ENCODE measurements at regions not wholly inside any gene's neighbourhood (a gene's known extent, or its start where the extent isn't known, plus 50 kb on each side); places are given as distances from the start of the nearest gene placed in this dataset.
A peak's percentile ranks its signal among the peaks of the same experiment; 100 is the strongest.

DNA sequence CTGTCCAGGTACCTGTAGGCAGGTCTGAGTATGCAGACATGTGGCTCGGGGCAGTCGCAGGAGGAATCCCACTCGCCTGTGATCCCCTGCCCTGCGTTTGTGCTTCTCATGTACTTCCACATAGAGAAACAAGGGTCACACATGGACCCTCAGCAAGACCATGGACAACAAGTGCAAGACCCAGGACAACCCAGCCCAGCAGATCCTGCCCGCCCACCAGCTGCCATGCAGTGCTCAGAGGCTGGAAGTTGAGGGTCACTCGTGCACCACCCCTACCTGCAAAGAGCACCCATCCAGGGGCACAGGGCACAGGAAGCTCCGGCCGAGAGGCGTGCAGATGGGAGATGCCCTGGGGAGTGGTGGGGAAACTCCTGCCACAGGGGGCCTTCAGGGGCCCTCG, 67.5 kb upstream of the C14orf180 start:
- CTCF ChIA-PET: interaction anchor here in 1 of 2 donors (0.6 kb wide), 1 partner anchor 253 kb away, joined by 3 read pairs; no protein-coding TSS in a partner anchor
- WGBS (ENCODE audit: insufficient coverage): 75% methylated on average over 9 of the region's 10 CpGs
- POLR2A ChIA-PET: no interaction called here
- Histone ChIP-seq H3K27ac (ENCODE audit: low read length) (no peak overlapping the region), H3K36me3 (ENCODE audit: control insufficient read depth in 2 of 2, extremely low read depth in 1 of 2, insufficient read depth in 1 of 2, low read length in 1 of 2) (no peaks in the 10 kb centered on the region), H3K9me3 (no peaks in the 10 kb centered on the region), H3K27me3 (replicated peaks in 1 of 2; ENCODE audit: control insufficient read depth in 2 of 2, extremely low read depth in 1 of 2, insufficient read depth in 2 of 2, low read length in 1 of 2) (peaks cover 0 to 48% of the 10 kb centered on the region in 2 experiments), H3K4me3 (ENCODE audit: control insufficient read depth in 1 of 2, extremely low read depth in 1 of 2, low read length in 1 of 2) (no peak overlapping the region), H3K4me1 (ENCODE audit: control insufficient read depth in 1 of 2, extremely low read depth in 1 of 2, insufficient read depth in 2 of 2, low read length in 2 of 2) (no peaks in the 10 kb centered on the region)
- Mint-ChIP-seq H3K4me1 (no peaks in the 10 kb centered on the region), H3K9me3 (peaks cover 0 to 5% (median 0%) of the 10 kb centered on the region in 3 donors), H3K27ac (no peak overlapping the region), H3K4me3 (no peak overlapping the region), H3K27me3 (peaks cover 14 to 24% of the 10 kb centered on the region in 2 donors), H3K36me3 (no peaks in the 10 kb centered on the region)
- no peak for DNase-seq
- no peak for ATAC-seq (replicated peaks in 1 of 4)

DNA sequence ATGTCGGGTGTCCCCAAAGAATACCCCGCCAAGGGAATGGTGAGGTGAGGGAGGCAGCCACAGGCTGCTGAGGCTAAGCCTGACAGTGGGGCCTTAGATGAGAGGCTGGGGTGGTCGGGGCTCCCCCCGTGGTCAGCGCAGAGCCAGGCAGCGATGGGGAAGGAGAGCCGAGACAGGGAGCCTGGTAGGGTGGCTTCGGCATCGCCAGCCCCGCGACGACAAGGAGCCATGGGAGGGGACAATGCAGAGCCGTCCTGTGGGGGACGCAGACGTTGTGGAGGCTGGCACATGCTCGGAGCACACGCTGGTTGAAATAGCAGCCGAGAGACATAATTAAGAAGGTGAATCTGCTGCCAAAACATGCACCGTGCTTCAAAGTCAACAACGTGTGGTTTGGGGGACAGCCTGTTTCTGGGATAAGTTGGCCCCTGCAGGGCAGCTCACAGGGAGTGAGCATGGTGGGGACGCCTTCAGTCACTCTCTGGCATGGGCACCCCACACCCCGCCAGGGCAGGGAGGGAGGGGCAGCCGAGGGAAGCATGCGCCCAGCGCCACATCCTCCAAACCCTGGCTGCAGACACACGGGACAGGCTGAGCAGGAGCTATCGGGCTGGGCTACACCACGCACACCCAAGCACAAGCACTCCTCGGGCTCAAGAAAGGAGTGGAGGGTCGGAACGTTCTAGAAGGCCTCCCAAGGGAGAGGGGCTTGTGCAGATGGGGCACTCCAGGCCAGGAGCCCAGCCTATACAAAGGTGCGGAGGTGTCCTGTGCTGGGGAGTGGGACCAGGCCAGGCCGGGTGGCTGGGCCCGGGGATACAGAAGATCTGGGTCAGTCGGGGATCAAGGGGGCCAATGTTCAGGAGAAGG, 66.6 kb upstream of the C14orf180 start:
- ATAC-seq (replicated peaks in 1 of 4) (peak in 1 of 4 experiments; percentile 20), DNase-seq (no peak)
- H3K4me1 ChIP-seq (ENCODE audit: control insufficient read depth in 1 of 2, extremely low read depth in 1 of 2, insufficient read depth in 2 of 2, low read length in 2 of 2): no peaks in the 10 kb centered on the region
- H3K36me3 Mint-ChIP-seq: no peaks in the 10 kb centered on the region
- no peaks in the 10 kb centered on the region for H3K36me3 ChIP-seq (ENCODE audit: control insufficient read depth in 2 of 2, extremely low read depth in 1 of 2, insufficient read depth in 1 of 2, low read length in 1 of 2)
- no peak overlapping the region for H3K27ac ChIP-seq (ENCODE audit: low read length)
- H3K27me3 ChIP-seq (replicated peaks in 1 of 2; ENCODE audit: control insufficient read depth in 2 of 2, extremely low read depth in 1 of 2, insufficient read depth in 2 of 2, low read length in 1 of 2): peaks cover 0 to 39% of the 10 kb centered on the region in 2 experiments
- CTCF ChIA-PET: interaction anchor here in 1 of 2 donors (0.6 kb wide), 1 partner anchor 50 kb away, joined by 3 read pairs; no protein-coding TSS in a partner anchor
- peaks cover 0 to 5% (median 0%) of the 10 kb centered on the region in 3 donors for H3K9me3 Mint-ChIP-seq
- POLR2A ChIA-PET: no interaction called here
- H3K4me3 Mint-ChIP-seq: no peak overlapping the region
- no peak overlapping the region for H3K27ac Mint-ChIP-seq
- H3K4me3 ChIP-seq (ENCODE audit: control insufficient read depth in 1 of 2, extremely low read depth in 1 of 2, low read length in 1 of 2): no peak overlapping the region
- WGBS (ENCODE audit: insufficient coverage): 71% methylated on average over 29 of the region's 35 CpGs
- peaks cover 7 to 16% of the 10 kb centered on the region in 2 donors for H3K27me3 Mint-ChIP-seq
- H3K4me1 Mint-ChIP-seq: no peaks in the 10 kb centered on the region
- H3K9me3 ChIP-seq: no peaks in the 10 kb centered on the region

DNA sequence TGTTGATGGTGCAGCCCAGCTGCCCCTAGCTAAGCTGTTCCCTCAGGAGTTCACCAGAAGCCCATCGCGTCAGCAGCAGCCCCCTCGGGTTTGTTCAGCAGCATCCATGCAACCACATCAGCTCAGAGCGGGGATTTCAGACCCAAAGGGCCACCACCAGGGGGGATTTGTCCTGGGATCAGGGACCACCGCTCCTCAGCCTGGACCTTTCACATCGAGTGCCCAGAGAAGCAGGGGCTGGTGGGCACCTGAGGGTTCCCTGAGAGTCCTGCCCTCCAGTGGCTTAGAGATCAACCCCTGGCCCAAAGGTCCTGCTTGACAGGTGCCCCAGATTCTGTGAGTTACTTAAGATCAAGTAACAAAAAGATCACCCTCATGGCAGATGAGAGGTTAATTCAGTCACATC, 65.9 kb upstream of the C14orf180 start:
- H3K9me3 Mint-ChIP-seq: peaks cover 0 to 5% (median 0%) of the 10 kb centered on the region in 3 donors
- ATAC-seq (replicated peaks in 1 of 4) (no peak), DNase-seq (no peak)
- H3K27me3 Mint-ChIP-seq: peaks cover 5 to 14% of the 10 kb centered on the region in 2 donors
- no peaks in the 10 kb centered on the region for H3K9me3 ChIP-seq
- no peaks in the 10 kb centered on the region for H3K36me3 Mint-ChIP-seq
- H3K27ac Mint-ChIP-seq: no peak overlapping the region
- ChIA-PET CTCF (no interaction called here), POLR2A (no interaction called here)
- H3K4me3 ChIP-seq (ENCODE audit: control insufficient read depth in 1 of 2, extremely low read depth in 1 of 2, low read length in 1 of 2): no peak overlapping the region
- H3K36me3 ChIP-seq (ENCODE audit: control insufficient read depth in 2 of 2, extremely low read depth in 1 of 2, insufficient read depth in 1 of 2, low read length in 1 of 2): no peaks in the 10 kb centered on the region
- 84% methylated on average over 6 of the region's 6 CpGs for whole genome bisulfite sequencing (ENCODE audit: insufficient coverage)
- H3K27ac ChIP-seq (ENCODE audit: low read length): no peak overlapping the region
- no peaks in the 10 kb centered on the region for H3K4me1 Mint-ChIP-seq
- no peak overlapping the region for H3K4me3 Mint-ChIP-seq
- H3K4me1 ChIP-seq (ENCODE audit: control insufficient read depth in 1 of 2, extremely low read depth in 1 of 2, insufficient read depth in 2 of 2, low read length in 2 of 2): no peaks in the 10 kb centered on the region
- H3K27me3 ChIP-seq (replicated peaks in 1 of 2; ENCODE audit: control insufficient read depth in 2 of 2, extremely low read depth in 1 of 2, insufficient read depth in 2 of 2, low read length in 1 of 2): peaks cover 0 to 39% of the 10 kb centered on the region in 2 experiments

GRCh38 chr14:104514156-104514848, 65.3 kb upstream of the C14orf180 start:
- ATAC-seq (replicated peaks in 1 of 4): no peak
- Mint-ChIP-seq H3K9me3 (peaks cover 0 to 5% (median 0%) of the 10 kb centered on the region in 3 donors), H3K4me3 (no peak overlapping the region), H3K27me3 (peaks cover 5 to 14% of the 10 kb centered on the region in 2 donors), H3K4me1 (no peaks in the 10 kb centered on the region), H3K36me3 (no peaks in the 10 kb centered on the region), H3K27ac (no peak overlapping the region)
- no peaks in the 10 kb centered on the region for H3K36me3 ChIP-seq (ENCODE audit: control insufficient read depth in 2 of 2, extremely low read depth in 1 of 2, insufficient read depth in 1 of 2, low read length in 1 of 2)
- H3K4me3 ChIP-seq (ENCODE audit: control insufficient read depth in 1 of 2, extremely low read depth in 1 of 2, low read length in 1 of 2): no peak overlapping the region
- H3K27ac ChIP-seq (ENCODE audit: low read length): no peak overlapping the region
- WGBS (ENCODE audit: insufficient coverage): 61% methylated on average over 8 of the region's 16 CpGs
- no peaks in the 10 kb centered on the region for H3K9me3 ChIP-seq
- ChIA-PET POLR2A (no interaction called here), CTCF (no interaction called here)
- H3K27me3 ChIP-seq (replicated peaks in 1 of 2; ENCODE audit: control insufficient read depth in 2 of 2, extremely low read depth in 1 of 2, insufficient read depth in 2 of 2, low read length in 1 of 2): peaks cover 0 to 42% of the 10 kb centered on the region in 2 experiments
- no peaks in the 10 kb centered on the region for H3K4me1 ChIP-seq (ENCODE audit: control insufficient read depth in 1 of 2, extremely low read depth in 1 of 2, insufficient read depth in 2 of 2, low read length in 2 of 2)
- no peak for DNase-seq

GRCh38 chr14:104515059-104515810, 64.3 kb upstream of the C14orf180 start:
- Mint-ChIP-seq H3K4me3 (no peak overlapping the region), H3K4me1 (no peaks in the 10 kb centered on the region), H3K36me3 (no peaks in the 10 kb centered on the region), H3K9me3 (peaks cover 0 to 5% (median 0%) of the 10 kb centered on the region in 3 donors), H3K27ac (no peak overlapping the region), H3K27me3 (peaks cover 5 to 14% of the 10 kb centered on the region in 2 donors)
- H3K27me3 ChIP-seq (replicated peaks in 1 of 2; ENCODE audit: control insufficient read depth in 2 of 2, extremely low read depth in 1 of 2, insufficient read depth in 2 of 2, low read length in 1 of 2): peaks cover 0 to 34% of the 10 kb centered on the region in 2 experiments
- ChIA-PET POLR2A (no interaction called here), CTCF (no interaction called here)
- no peaks in the 10 kb centered on the region for H3K9me3 ChIP-seq
- no peak overlapping the region for H3K27ac ChIP-seq (ENCODE audit: low read length)
- ATAC-seq (replicated peaks in 1 of 4) (no peak), DNase-seq (no peak)
- no peaks in the 10 kb centered on the region for H3K36me3 ChIP-seq (ENCODE audit: control insufficient read depth in 2 of 2, extremely low read depth in 1 of 2, insufficient read depth in 1 of 2, low read length in 1 of 2)
- WGBS (ENCODE audit: insufficient coverage): 71% methylated on average over 10 of the region's 17 CpGs
- no peak overlapping the region for H3K4me3 ChIP-seq (ENCODE audit: control insufficient read depth in 1 of 2, extremely low read depth in 1 of 2, low read length in 1 of 2)
- no peaks in the 10 kb centered on the region for H3K4me1 ChIP-seq (ENCODE audit: control insufficient read depth in 1 of 2, extremely low read depth in 1 of 2, insufficient read depth in 2 of 2, low read length in 2 of 2)
